Uterus (tissue), 2 donors: ENCODE measurements at regions not wholly inside any gene's neighbourhood (a gene's known extent, or its start where the extent isn't known, plus 50 kb on each side); places are given as distances from the start of the nearest gene placed in this dataset.
"Not testable (repeated sequence)": the region's sequence is repeated elsewhere in the genome, so short reads cannot be mapped to it uniquely, and the experiment has no call there.

Experiments
- CTCF ChIP-seq, 4 experiments: fragments of 200-600 bp in 2 of 4; fragments of 450-650 bp in 2 of 4; sonication (generic) in 2 of 4; IDR thresholded peaks; one replicate each; pipeline ENCODE4 v1.5.1; 2016 to 2019; ENCODE audit warnings: antibody characterized with exemption in 4 of 4, mild to moderate bottlenecking in 2 of 4, moderate library complexity in 1 of 4
- POLR2A ChIP-seq, 2 donors: fragments of 450-650 bp; IDR thresholded peaks; one replicate each; pipeline ENCODE4 v1.6.1; 2016; ENCODE audit warnings: antibody characterized with exemption in 2 of 2, mild to moderate bottlenecking in 1 of 2, moderate library complexity in 1 of 2

GRCh38 chr5:103676198-103676597 lies 113.6 kb upstream of the NUDT12 start:
- not testable (repeated sequence) for TF ChIP-seq CTCF, POLR2A (IDR thresholded peaks at IDR 0.05)
